Loucy (cell line): ENCODE measurements at regions not wholly inside any gene's neighbourhood (a gene's known extent, or its start where the extent isn't known, plus 50 kb on each side); places are given as distances from the start of the nearest gene placed in this dataset.

ENCODE experiments used
- EZH2phosphoT487 ChIP-seq: fragments of 200-600 bp; IDR thresholded peaks from 2 replicates; pipeline ENCODE4 v1.6.1; 2018; ENCODE audit warnings: antibody characterized with exemption, mild to moderate bottlenecking, moderate library complexity, borderline replicate concordance
- TF ChIP-seq, protein P1 (sequence below): fragments of 200-600 bp; sonication (generic); conservative IDR thresholded peaks from 2 replicates; pipeline ENCODE4 v1.5.1; 2014; ENCODE audit warnings: mild to moderate bottlenecking, antibody characterized with exemption, low read length

DNA sequence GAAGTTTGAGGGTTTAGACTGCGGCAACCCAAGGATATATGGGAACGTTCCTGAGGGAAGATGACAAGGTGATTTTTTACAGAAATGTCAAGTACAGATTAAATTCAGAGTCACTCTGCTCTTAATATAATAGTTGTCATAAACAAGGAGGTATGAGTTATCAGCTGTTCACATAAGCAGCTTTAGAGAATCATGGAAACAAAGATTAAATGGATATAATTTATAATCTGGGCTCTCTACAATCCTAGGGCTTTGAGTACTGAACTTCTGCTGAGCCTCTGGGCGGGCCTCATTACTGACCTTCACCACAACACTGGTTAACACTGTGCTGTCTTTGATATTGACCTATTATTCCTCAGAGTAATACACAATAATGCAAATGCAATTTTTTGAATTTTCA is 577.8 kb downstream of the RPS29 start:
- TF ChIP-seq, protein P1, sequence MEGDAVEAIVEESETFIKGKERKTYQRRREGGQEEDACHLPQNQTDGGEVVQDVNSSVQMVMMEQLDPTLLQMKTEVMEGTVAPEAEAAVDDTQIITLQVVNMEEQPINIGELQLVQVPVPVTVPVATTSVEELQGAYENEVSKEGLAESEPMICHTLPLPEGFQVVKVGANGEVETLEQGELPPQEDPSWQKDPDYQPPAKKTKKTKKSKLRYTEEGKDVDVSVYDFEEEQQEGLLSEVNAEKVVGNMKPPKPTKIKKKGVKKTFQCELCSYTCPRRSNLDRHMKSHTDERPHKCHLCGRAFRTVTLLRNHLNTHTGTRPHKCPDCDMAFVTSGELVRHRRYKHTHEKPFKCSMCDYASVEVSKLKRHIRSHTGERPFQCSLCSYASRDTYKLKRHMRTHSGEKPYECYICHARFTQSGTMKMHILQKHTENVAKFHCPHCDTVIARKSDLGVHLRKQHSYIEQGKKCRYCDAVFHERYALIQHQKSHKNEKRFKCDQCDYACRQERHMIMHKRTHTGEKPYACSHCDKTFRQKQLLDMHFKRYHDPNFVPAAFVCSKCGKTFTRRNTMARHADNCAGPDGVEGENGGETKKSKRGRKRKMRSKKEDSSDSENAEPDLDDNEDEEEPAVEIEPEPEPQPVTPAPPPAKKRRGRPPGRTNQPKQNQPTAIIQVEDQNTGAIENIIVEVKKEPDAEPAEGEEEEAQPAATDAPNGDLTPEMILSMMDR, result no peak
- TF ChIP-seq EZH2phosphoT487, result no peak
